Neural cell (in vitro differentiated cells): ENCODE measurements at regions not wholly inside any gene's neighbourhood (a gene's known extent, or its start where the extent isn't known, plus 50 kb on each side); places are given as distances from the start of the nearest gene placed in this dataset.

ENCODE experiments used
- H2AFZ ChIP-seq: fragments of 200-600, 300-800 bp; sonication (generic), shearing (Covaris generic); 2 replicates; pipeline ENCODE4 v1.6.0; 2014; ENCODE audit warnings: low read depth, mild to moderate bottlenecking, antibody characterized with exemption, low read length, moderate library complexity
- H3F3A ChIP-seq: fragments of 200-600 bp; shearing (Covaris generic); 2 replicates; pipeline ENCODE4 v1.6.1; 2016; ENCODE audit warnings: mild to moderate bottlenecking, moderate library complexity, mixed read lengths, antibody characterized with exemption, low read length; ENCODE audit not compliant: insufficient read depth, poor library complexity, severe bottlenecking
- H3K27ac ChIP-seq: fragments of 200-600, 300-800 bp; sonication (generic), shearing (Covaris generic); 2 replicates; pipeline ENCODE4 v1.5.1; 2014; ENCODE audit warnings: mild to moderate bottlenecking, low read length, moderate library complexity
- H3K27me3 ChIP-seq: fragments of 300-800, 200-600 bp; sonication (generic), shearing (Covaris generic); 2 replicates; pipeline ENCODE4 v1.6.0; 2014; ENCODE audit warnings: mild to moderate bottlenecking, low read depth, low read length, moderate library complexity; ENCODE audit not compliant: insufficient read depth
- H3K36me3 ChIP-seq: fragments of 300-800, 200-600 bp; sonication (generic), shearing (Covaris generic); 2 replicates; pipeline ENCODE4 v1.5.1; 2014; ENCODE audit warnings: mild to moderate bottlenecking, antibody characterized with exemption, low read length, moderate library complexity; ENCODE audit not compliant: insufficient read depth
- H3K4me2 ChIP-seq: fragments of 300-800, 200-600 bp; sonication (generic), shearing (Covaris generic); 2 replicates; pipeline ENCODE4 v1.6.0; 2014; ENCODE audit warnings: mild to moderate bottlenecking, low read length
- H3K4me3 ChIP-seq: fragments of 300-800, 200-600 bp; sonication (generic), shearing (Covaris generic); 2 replicates; pipeline ENCODE4 v1.5.1; 2014; ENCODE audit warnings: mild to moderate bottlenecking, low read length, moderate library complexity
- H3K79me2 ChIP-seq: fragments of 200-600 bp; shearing (Covaris generic); replicated peaks from 2 replicates; pipeline ENCODE4 v1.6.0; 2014; ENCODE audit warnings: mild to moderate bottlenecking, low read length, moderate library complexity; ENCODE audit not compliant: insufficient read depth
- H3K9ac ChIP-seq: fragments of 300-800, 200-600 bp; sonication (generic), shearing (Covaris generic); 2 replicates; pipeline ENCODE4 v1.6.1; 2016; ENCODE audit warnings: mild to moderate bottlenecking, low read length, mixed read lengths
- H3K9me2 ChIP-seq: fragments of 200-600 bp; shearing (Covaris generic); 2 replicates; pipeline ENCODE4 v1.6.1; 2016; ENCODE audit warnings: mild to moderate bottlenecking, low read length, mixed read lengths; ENCODE audit not compliant: insufficient read depth
- H3K9me3 ChIP-seq: fragments of 200-600, 300-800 bp; sonication (generic), shearing (Covaris generic); 2 replicates; pipeline ENCODE4 v1.6.1; 2016; ENCODE audit warnings: mild to moderate bottlenecking, mixed run types, low read length, moderate library complexity, mixed read lengths
- H4K20me1 ChIP-seq: fragments of 200-600 bp; shearing (Covaris generic); 2 replicates; pipeline ENCODE4 v1.6.1; 2016; ENCODE audit warnings: mild to moderate bottlenecking, mixed run types; ENCODE audit not compliant: insufficient read depth
- CTCF ChIP-seq: fragments of 450-650 bp; IDR thresholded peaks from 2 replicates; pipeline ENCODE4 v1.5.1; 2014; ENCODE audit warnings: antibody characterized with exemption, mild to moderate bottlenecking, moderate library complexity; ENCODE audit not compliant: poor library complexity, severe bottlenecking
- EP300 ChIP-seq: fragments of 450-650 bp; conservative IDR thresholded peaks from 2 replicates; pipeline ENCODE4 v1.6.1; 2014; ENCODE audit warnings: antibody characterized with exemption, mild to moderate bottlenecking, moderate library complexity; ENCODE audit not compliant: poor library complexity, severe bottlenecking
- EZH2 ChIP-seq: fragments of 200-600, 300-800 bp; shearing (Covaris generic), sonication (generic); IDR thresholded peaks from 2 replicates; pipeline ENCODE4 v1.6.1; 2014; ENCODE audit warnings: antibody characterized with exemption, low read length, borderline replicate concordance, mild to moderate bottlenecking; ENCODE audit not compliant: insufficient read depth, poor library complexity, severe bottlenecking
- MXI1 ChIP-seq: fragments of 450-650 bp; conservative IDR thresholded peaks from 2 replicates; pipeline ENCODE4 v1.6.1; 2014; ENCODE audit warnings: antibody characterized with exemption, mild to moderate bottlenecking; ENCODE audit not compliant: poor library complexity, severe bottlenecking
- POLR2AphosphoS5 ChIP-seq: IDR thresholded peaks from 2 replicates; pipeline ENCODE4 v1.6.1; 2012
- RAD21 ChIP-seq: fragments of 450-650 bp; conservative IDR thresholded peaks from 2 replicates; pipeline ENCODE4 v1.6.1; 2014; ENCODE audit warnings: antibody characterized with exemption, mild to moderate bottlenecking, moderate library complexity
- REST ChIP-seq: IDR thresholded peaks from 2 replicates; pipeline ENCODE4 v1.6.1; 2012; ENCODE audit warnings: borderline replicate concordance
- SMC3 ChIP-seq: fragments of 450-650 bp; conservative IDR thresholded peaks from 2 replicates; pipeline ENCODE4 v1.6.1; 2014; ENCODE audit warnings: antibody characterized with exemption, mild to moderate bottlenecking, moderate library complexity; ENCODE audit not compliant: poor library complexity
- TAF1 ChIP-seq: IDR thresholded peaks from 2 replicates; pipeline ENCODE4 v1.6.1; 2012; ENCODE audit warnings: low read depth

DNA sequence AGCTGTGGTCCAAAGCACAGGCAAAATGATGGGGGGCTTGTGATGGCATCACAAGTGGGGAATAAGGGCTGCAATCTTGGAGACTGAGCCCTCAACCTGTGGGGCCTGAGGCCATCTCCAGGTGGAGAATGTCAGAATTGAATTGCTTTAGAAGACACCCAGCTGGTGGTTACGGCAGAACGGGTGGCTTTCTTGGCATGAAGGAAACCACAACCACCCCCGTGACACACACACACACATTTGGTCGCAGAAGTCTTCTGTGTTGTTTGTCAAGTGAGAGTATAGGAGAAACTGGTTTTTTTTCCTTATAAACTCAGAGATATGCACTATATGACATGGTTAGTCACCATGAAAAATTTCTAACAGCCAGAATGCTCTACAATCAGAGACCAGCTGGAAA is 139.5 kb upstream of the CDH4 start:
- Histone ChIP-seq H4K20me1 (no peaks in the 10 kb centered on the region), H3K9me3 (no peaks in the 10 kb centered on the region), H3F3A (no peaks in the 10 kb centered on the region), H3K4me3 (no peak overlapping the region), H3K27ac (no peak overlapping the region), H3K9ac (no peak overlapping the region), H3K9me2 (no peaks in the 10 kb centered on the region), H3K36me3 (no peaks in the 10 kb centered on the region), H3K4me2 (no peak overlapping the region), H3K27me3 (no peaks in the 10 kb centered on the region), H3K79me2 (no peaks in the 10 kb centered on the region), H2AFZ (no peak overlapping the region)
- TF ChIP-seq EP300 (no peak), MXI1 (no peak), REST (no peak), TAF1 (no peak), SMC3 (no peak), EZH2 (no peak), POLR2AphosphoS5 (no peak), RAD21 (no peak), CTCF (no peak)

GRCh38 chr20:61113731-61114130 is 138.3 kb upstream of the CDH4 start:
- H4K20me1 ChIP-seq: no peaks in the 10 kb centered on the region
- H3F3A ChIP-seq: no peaks in the 10 kb centered on the region
- H3K9ac ChIP-seq: no peak overlapping the region
- H3K4me2 ChIP-seq: no peak overlapping the region
- H3K9me3 ChIP-seq: no peaks in the 10 kb centered on the region
- H3K36me3 ChIP-seq: no peaks in the 10 kb centered on the region
- H2AFZ ChIP-seq: no peak overlapping the region
- no peak overlapping the region for H3K4me3 ChIP-seq
- no peak overlapping the region for H3K27ac ChIP-seq
- no peaks in the 10 kb centered on the region for H3K79me2 ChIP-seq
- no peaks in the 10 kb centered on the region for H3K9me2 ChIP-seq
- TF ChIP-seq POLR2AphosphoS5: no peak
- TF ChIP-seq EZH2: no peak
- TF ChIP-seq SMC3: no peak
- TF ChIP-seq EP300: no peak
- no peak for TF ChIP-seq TAF1
- no peak for TF ChIP-seq REST
- no peak for TF ChIP-seq RAD21
- TF ChIP-seq MXI1: no peak
- no peak for TF ChIP-seq CTCF
- H3K27me3 ChIP-seq: no peaks in the 10 kb centered on the region
